DND-41 (cell line): ENCODE measurements at regions not wholly inside any gene's neighbourhood (a gene's known extent, or its start where the extent isn't known, plus 50 kb on each side); places are given as distances from the start of the nearest gene placed in this dataset.

Source experiments
- ATAC-seq: fragments of 200-7000 bp; cut with Tn5 transposase; 3 replicates; pipeline ENCODE4 v1.9.1; 2021; ENCODE audit warnings: low read depth; ENCODE audit not compliant: insufficient read depth
- DNase-seq: peaks from one replicate; pipeline ENCODE4 v3.0.0-alpha.2; 2020
- H2AFZ ChIP-seq: 2 replicates; pipeline ENCODE4 v1.6.0; 2012; ENCODE audit warnings: low read depth, low read length
- H3K27ac ChIP-seq: 2 replicates; pipeline ENCODE4 v1.5.1; 2012; ENCODE audit warnings: low read length, inconsistent platforms
- H3K27me3 ChIP-seq: fragments of 200-600 bp; sonication (generic); 2 replicates; pipeline ENCODE4 v1.6.0; 2012; ENCODE audit warnings: low read length, mild to moderate bottlenecking, inconsistent platforms; ENCODE audit not compliant: insufficient read depth, poor library complexity
- H3K36me3 ChIP-seq: 2 replicates; pipeline ENCODE4 v1.5.1; 2012; ENCODE audit warnings: low read length, inconsistent platforms; ENCODE audit not compliant: insufficient read depth
- H3K4me1 ChIP-seq: 2 replicates; pipeline ENCODE4 v1.5.1; 2012; ENCODE audit warnings: mild to moderate bottlenecking, low read length; ENCODE audit not compliant: insufficient read depth
- H3K4me2 ChIP-seq: 2 replicates; pipeline ENCODE4 v1.6.0; 2012; ENCODE audit warnings: mild to moderate bottlenecking, moderate library complexity, low read length, inconsistent platforms; ENCODE audit not compliant: insufficient read depth
- H3K4me3 ChIP-seq, 2 experiments: fragments of 200-600 bp in 1 of 2; shearing (Covaris generic) in 1 of 2; 2 replicates each; pipeline ENCODE4 v1.5.1; 2012 to 2016; ENCODE audit warnings: inconsistent platforms in 2 of 2, low read length in 2 of 2, mild to moderate bottlenecking in 2 of 2, low read depth in 1 of 2, moderate library complexity in 1 of 2
- H3K79me2 ChIP-seq: 2 replicates; pipeline ENCODE4 v1.6.0; 2012; ENCODE audit warnings: low read length, inconsistent platforms; ENCODE audit not compliant: insufficient read depth
- H3K9ac ChIP-seq: 2 replicates; pipeline ENCODE4 v1.6.0; 2012; ENCODE audit warnings: low read depth, mild to moderate bottlenecking, inconsistent platforms, low read length, moderate library complexity
- H3K9me3 ChIP-seq: 2 replicates; pipeline ENCODE4 v1.5.1; 2012; ENCODE audit warnings: low read length, moderate library complexity, mild to moderate bottlenecking, inconsistent platforms; ENCODE audit not compliant: insufficient read depth, severe bottlenecking
- H4K20me1 ChIP-seq: 2 replicates; pipeline ENCODE4 v1.6.0; 2012; ENCODE audit warnings: low read length; ENCODE audit not compliant: insufficient read depth
- CTCF ChIP-seq: IDR thresholded peaks from 2 replicates; pipeline ENCODE4 v1.5.1; 2012; ENCODE audit warnings: borderline replicate concordance, low read length, moderate library complexity, mild to moderate bottlenecking; ENCODE audit not compliant: poor library complexity, severe bottlenecking; ENCODE audit errors: extremely low read depth
- EZH2 ChIP-seq: IDR thresholded peaks from 3 replicates; pipeline ENCODE4 v1.6.1; 2012; ENCODE audit warnings: borderline replicate concordance, low read depth, mild to moderate bottlenecking, moderate library complexity, low read length, inconsistent platforms; ENCODE audit not compliant: severe bottlenecking

- no peak for TF ChIP-seq CTCF
- TF ChIP-seq EZH2: no peak
- no peak overlapping the region for H3K27ac ChIP-seq
- DNase-seq (no peak), ATAC-seq (no peak)
- H3K9me3 ChIP-seq: no peaks in the 10 kb centered on the region
- H2AFZ ChIP-seq: no peak overlapping the region
- H3K4me2 ChIP-seq: no peak overlapping the region
- H3K4me1 ChIP-seq: no peaks in the 10 kb centered on the region
- H4K20me1 ChIP-seq: no peaks in the 10 kb centered on the region
- no peaks in the 10 kb centered on the region for H3K36me3 ChIP-seq
- H3K4me3 ChIP-seq: no peak overlapping the region
- no peaks in the 10 kb centered on the region for H3K79me2 ChIP-seq
- no peaks in the 10 kb centered on the region for H3K27me3 ChIP-seq
- H3K9ac ChIP-seq: no peak overlapping the region
Measured at GRCh38 chr13:95471960-95472359, 80.6 kb upstream of the CLDN10 start.

DNA sequence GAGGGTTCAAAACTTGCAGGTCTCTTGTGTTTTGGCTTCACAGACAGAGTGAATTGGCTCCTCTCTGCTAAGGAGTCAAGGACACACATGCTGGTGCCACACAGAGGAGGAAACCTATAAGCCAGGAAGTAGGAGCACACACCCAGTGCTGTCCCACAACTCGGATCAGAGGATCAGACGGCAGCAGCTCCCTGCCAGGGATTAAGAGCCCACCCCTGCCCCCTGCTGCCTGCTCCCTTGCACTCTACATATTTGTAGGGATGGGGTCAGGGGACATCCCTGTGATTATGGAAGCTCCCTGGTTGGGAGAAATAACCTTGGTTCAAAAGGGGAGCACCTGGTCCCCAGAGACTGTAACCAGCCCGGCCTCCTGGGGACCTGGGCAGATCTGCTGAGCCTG is 77.5 kb upstream of the CLDN10 start:
- Histone ChIP-seq H3K79me2 (no peaks in the 10 kb centered on the region), H3K27ac (no peak overlapping the region), H3K36me3 (no peaks in the 10 kb centered on the region), H2AFZ (no peak overlapping the region), H3K4me1 (no peaks in the 10 kb centered on the region), H3K4me3 (no peak overlapping the region), H4K20me1 (no peaks in the 10 kb centered on the region), H3K27me3 (no peaks in the 10 kb centered on the region), H3K4me2 (no peak overlapping the region), H3K9me3 (no peaks in the 10 kb centered on the region), H3K9ac (no peak overlapping the region)
- ATAC-seq: no peak
- TF ChIP-seq EZH2: no peak
- no peak for DNase-seq

DNA sequence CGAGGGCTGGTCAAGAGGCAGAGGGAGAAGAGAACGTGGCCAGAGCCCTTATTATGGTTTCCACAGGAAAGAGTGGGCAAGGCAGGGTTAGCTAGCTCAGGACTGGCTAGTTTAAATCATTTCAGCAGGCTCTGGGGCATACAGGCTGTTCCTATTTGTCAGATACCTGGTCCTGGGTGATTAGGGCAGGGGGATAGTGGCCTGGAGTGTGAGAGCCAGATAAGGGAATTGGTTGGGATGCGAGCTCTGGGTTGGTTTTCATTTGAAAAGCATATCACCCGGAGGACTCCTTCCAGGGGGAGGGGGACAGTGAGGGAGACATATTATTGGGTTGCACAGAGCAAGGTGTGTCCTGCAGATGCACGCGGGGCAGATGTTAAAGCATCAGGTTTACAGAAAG is 75.3 kb upstream of the CLDN10 start:
- H3K27ac ChIP-seq: no peak overlapping the region
- H3K9me3 ChIP-seq: no peaks in the 10 kb centered on the region
- H4K20me1 ChIP-seq: no peaks in the 10 kb centered on the region
- H3K79me2 ChIP-seq: no peaks in the 10 kb centered on the region
- DNase-seq (no peak), ATAC-seq (no peak)
- H3K4me2 ChIP-seq: no peak overlapping the region
- no peaks in the 10 kb centered on the region for H3K4me1 ChIP-seq
- no peak overlapping the region for H3K4me3 ChIP-seq
- no peaks in the 10 kb centered on the region for H3K27me3 ChIP-seq
- no peak overlapping the region for H2AFZ ChIP-seq
- no peaks in the 10 kb centered on the region for H3K36me3 ChIP-seq
- TF ChIP-seq CTCF: no peak
- H3K9ac ChIP-seq: no peak overlapping the region

GRCh38 chr13:95479731-95480130 is 72.8 kb upstream of the CLDN10 start:
- H3K4me2 ChIP-seq: no peak overlapping the region
- H3K79me2 ChIP-seq: no peaks in the 10 kb centered on the region
- H3K27me3 ChIP-seq: no peaks in the 10 kb centered on the region
- no peak overlapping the region for H3K4me3 ChIP-seq
- ATAC-seq: no peak
- no peaks in the 10 kb centered on the region for H4K20me1 ChIP-seq
- H2AFZ ChIP-seq: no peak overlapping the region
- H3K4me1 ChIP-seq: no peaks in the 10 kb centered on the region
- H3K36me3 ChIP-seq: no peaks in the 10 kb centered on the region
- no peaks in the 10 kb centered on the region for H3K9me3 ChIP-seq
- no peak overlapping the region for H3K27ac ChIP-seq
- DNase-seq: no peak
- no peak overlapping the region for H3K9ac ChIP-seq
- TF ChIP-seq CTCF (no peak), EZH2 (no peak)
